Liver (tissue), 8 donors: ENCODE measurements at regions not wholly inside any gene's neighbourhood (a gene's known extent, or its start where the extent isn't known, plus 50 kb on each side); places are given as distances from the start of the nearest gene placed in this dataset.

Source experiments
- DNase-seq: peaks from one replicate; pipeline ENCODE4 v3.0.0-alpha.2; 2017; ENCODE audit warnings: low spot score
- H3K27ac ChIP-seq, 2 donors: one replicate each; pipeline ENCODE4 v1.7.0; 2013; ENCODE audit warnings: inconsistent platforms in 2 of 2, low read length in 2 of 2, control low read depth in 1 of 2, low read depth in 1 of 2, mild to moderate bottlenecking in 1 of 2
- H3K27me3 ChIP-seq, 4 donors: one replicate each; pipeline versions ENCODE4 v1.6.1 to v1.7.0; 2013; ENCODE audit warnings: low read length in 3 of 4, inconsistent platforms in 1 of 4, mild to moderate bottlenecking in 1 of 4, moderate library complexity in 1 of 4; ENCODE audit not compliant: control insufficient read depth in 4 of 4, insufficient read depth in 4 of 4
- H3K36me3 ChIP-seq, 4 donors: one replicate each; pipeline versions ENCODE4 v1.6.1 to v1.7.0; 2013; ENCODE audit warnings: low read length in 3 of 4, mild to moderate bottlenecking in 3 of 4, low read depth in 1 of 4, moderate library complexity in 1 of 4; ENCODE audit not compliant: control insufficient read depth in 4 of 4, insufficient read depth in 3 of 4
- H3K4me1 ChIP-seq, 4 donors: one replicate each; pipeline versions ENCODE4 v1.6.1 to v1.7.0; 2013; ENCODE audit warnings: low read length in 3 of 4, mild to moderate bottlenecking in 3 of 4, moderate library complexity in 1 of 4; ENCODE audit not compliant: control insufficient read depth in 4 of 4, insufficient read depth in 4 of 4
- H3K4me3 ChIP-seq, 3 donors: one replicate each; pipeline versions ENCODE4 v1.6.1 to v1.7.0; 2013; ENCODE audit warnings: low read length in 3 of 3, control low read depth in 1 of 3, low read depth in 1 of 3, mild to moderate bottlenecking in 1 of 3
- H3K9ac ChIP-seq, 2 donors: one replicate each; pipeline ENCODE4 v1.7.0; 2013; ENCODE audit warnings: low read length in 2 of 2, mild to moderate bottlenecking in 2 of 2, moderate library complexity in 2 of 2, control low read depth in 1 of 2, low read depth in 1 of 2
- H3K9me3 ChIP-seq, 4 donors: one replicate each; pipeline versions ENCODE4 v1.6.1 to v1.7.0; 2013; ENCODE audit warnings: low read length in 3 of 4; ENCODE audit not compliant: control insufficient read depth in 4 of 4
- EGR1 ChIP-seq, 2 donors: IDR thresholded peaks; 2 replicates each; pipeline ENCODE4 v1.6.1; 2016 to 2018; ENCODE audit warnings: antibody characterized with exemption in 2 of 2, low read depth in 2 of 2
- FOXA1 ChIP-seq: IDR thresholded peaks from 2 replicates; pipeline ENCODE4 v1.6.1; 2016; ENCODE audit warnings: antibody characterized with exemption
- FOXA2 ChIP-seq: IDR thresholded peaks from 2 replicates; pipeline ENCODE4 v1.6.1; 2016; ENCODE audit warnings: antibody characterized with exemption
- GABPA ChIP-seq, 2 donors: IDR thresholded peaks in 1 of 2; conservative IDR thresholded peaks in 1 of 2; 2 replicates each; pipeline ENCODE4 v1.6.1; 2016; ENCODE audit warnings: antibody characterized with exemption in 2 of 2, mild to moderate bottlenecking in 1 of 2, moderate library complexity in 1 of 2
- HNF4A ChIP-seq, 2 donors: conservative IDR thresholded peaks; 2 replicates each; pipeline ENCODE4 v1.6.1; 2016; ENCODE audit warnings: antibody characterized with exemption in 2 of 2, mild to moderate bottlenecking in 2 of 2
- HNF4G ChIP-seq: IDR thresholded peaks from 2 replicates; pipeline ENCODE4 v1.6.1; 2016; ENCODE audit warnings: antibody characterized with exemption
- JUND ChIP-seq, 2 donors: IDR thresholded peaks; 2 replicates each; pipeline ENCODE4 v1.6.1; 2016; ENCODE audit warnings: antibody characterized with exemption in 2 of 2
- NR2F2 ChIP-seq: IDR thresholded peaks from 2 replicates; pipeline ENCODE4 v1.6.1; 2016; ENCODE audit warnings: antibody characterized with exemption
- RAD21 ChIP-seq, 2 donors: IDR thresholded peaks; 2 replicates each; pipeline ENCODE4 v1.6.1; 2016; ENCODE audit warnings: antibody characterized with exemption in 2 of 2, mild to moderate bottlenecking in 2 of 2
- RXRA ChIP-seq, 2 donors: IDR thresholded peaks; 2 replicates each; pipeline ENCODE4 v1.6.1; 2017 to 2018; ENCODE audit warnings: antibody characterized with exemption in 2 of 2, mild to moderate bottlenecking in 1 of 2
- SP1 ChIP-seq: IDR thresholded peaks from 2 replicates; pipeline ENCODE4 v1.6.1; 2018; ENCODE audit warnings: antibody characterized with exemption, mild to moderate bottlenecking
- TAF1 ChIP-seq: conservative IDR thresholded peaks from 2 replicates; pipeline ENCODE4 v1.6.1; 2016; ENCODE audit warnings: antibody characterized with exemption, mild to moderate bottlenecking
- YY1 ChIP-seq: IDR thresholded peaks from 2 replicates; pipeline ENCODE4 v1.6.1; 2016; ENCODE audit warnings: antibody characterized with exemption, mild to moderate bottlenecking
- WGBS: extraction: QIAGEN DNeasy Blood & Tissue Kit; methylation state at CpG from one replicate; pipeline ENCODE4 v1.1.7; 2013; 5-methylcytosine and 5-hydroxymethylcytosine counted together
- TF ChIP-seq, protein P1 (sequence below): fragments of 150-350 bp; IDR thresholded peaks from 2 replicates; pipeline ENCODE4 v1.5.1; 2017; ENCODE audit warnings: improper control_type of control experiment, low read depth, low read length; ENCODE audit not compliant: missing input control
- TF ChIP-seq, protein P2 (sequence below): IDR thresholded peaks from 2 replicates; pipeline ENCODE4 v1.6.1; 2016; ENCODE audit warnings: antibody characterized with exemption
- TF ChIP-seq, protein P3 (sequence below): IDR thresholded peaks from 2 replicates; pipeline ENCODE4 v1.6.1; 2016; ENCODE audit warnings: antibody characterized with exemption, mild to moderate bottlenecking
- TF ChIP-seq, protein P4 (sequence below): IDR thresholded peaks from 2 replicates; pipeline ENCODE4 v1.6.1; 2016; ENCODE audit warnings: antibody characterized with exemption
- TF ChIP-seq, protein P5 (sequence below): IDR thresholded peaks from 2 replicates; pipeline ENCODE4 v1.6.1; 2016; ENCODE audit warnings: antibody characterized with exemption
- donor health status: healthy.
- donor health status: healthy.
- donor health status: healthy.
- donor health status: healthy.
- donor health status: healthy.

DNA sequence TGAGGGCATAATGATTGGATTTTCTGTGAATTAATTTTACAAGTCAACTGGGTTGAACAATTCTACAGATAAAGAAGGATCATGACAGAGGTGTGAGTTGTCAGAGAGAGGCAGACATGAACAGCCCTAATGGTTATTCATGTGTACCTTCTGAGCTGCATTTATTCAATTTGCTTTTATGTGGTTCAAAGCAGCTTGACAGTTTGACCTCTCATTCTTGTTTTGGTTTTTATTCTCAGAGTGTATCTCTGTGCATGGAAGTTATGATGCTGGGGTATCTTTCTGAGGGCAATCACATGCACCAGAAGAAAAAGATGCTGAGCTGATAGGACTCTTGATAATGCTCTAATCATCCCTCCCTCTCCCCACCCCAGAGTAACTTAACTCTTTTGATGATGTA lies 169.3 kb upstream of the NPY2R start:
- Histone ChIP-seq H3K36me3 (no peaks in the 10 kb centered on the region), H3K9ac (no peak overlapping the region), H3K27ac (no peak overlapping the region), H3K27me3 (no peaks in the 10 kb centered on the region), H3K4me3 (no peak overlapping the region), H3K4me1 (no peaks in the 10 kb centered on the region), H3K9me3 (no peaks in the 10 kb centered on the region)
- no peak for TF ChIP-seq NR2F2
- TF ChIP-seq, protein P1, sequence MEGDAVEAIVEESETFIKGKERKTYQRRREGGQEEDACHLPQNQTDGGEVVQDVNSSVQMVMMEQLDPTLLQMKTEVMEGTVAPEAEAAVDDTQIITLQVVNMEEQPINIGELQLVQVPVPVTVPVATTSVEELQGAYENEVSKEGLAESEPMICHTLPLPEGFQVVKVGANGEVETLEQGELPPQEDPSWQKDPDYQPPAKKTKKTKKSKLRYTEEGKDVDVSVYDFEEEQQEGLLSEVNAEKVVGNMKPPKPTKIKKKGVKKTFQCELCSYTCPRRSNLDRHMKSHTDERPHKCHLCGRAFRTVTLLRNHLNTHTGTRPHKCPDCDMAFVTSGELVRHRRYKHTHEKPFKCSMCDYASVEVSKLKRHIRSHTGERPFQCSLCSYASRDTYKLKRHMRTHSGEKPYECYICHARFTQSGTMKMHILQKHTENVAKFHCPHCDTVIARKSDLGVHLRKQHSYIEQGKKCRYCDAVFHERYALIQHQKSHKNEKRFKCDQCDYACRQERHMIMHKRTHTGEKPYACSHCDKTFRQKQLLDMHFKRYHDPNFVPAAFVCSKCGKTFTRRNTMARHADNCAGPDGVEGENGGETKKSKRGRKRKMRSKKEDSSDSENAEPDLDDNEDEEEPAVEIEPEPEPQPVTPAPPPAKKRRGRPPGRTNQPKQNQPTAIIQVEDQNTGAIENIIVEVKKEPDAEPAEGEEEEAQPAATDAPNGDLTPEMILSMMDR = no peak
- TF ChIP-seq HNF4A (conservative IDR thresholded peaks at IDR 0.05) = no peak
- TF ChIP-seq FOXA2 = no peak
- TF ChIP-seq, protein P2, sequence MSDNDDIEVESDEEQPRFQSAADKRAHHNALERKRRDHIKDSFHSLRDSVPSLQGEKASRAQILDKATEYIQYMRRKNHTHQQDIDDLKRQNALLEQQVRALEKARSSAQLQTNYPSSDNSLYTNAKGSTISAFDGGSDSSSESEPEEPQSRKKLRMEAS = no peak
- TF ChIP-seq TAF1 = no peak
- TF ChIP-seq RXRA (IDR thresholded peaks at IDR 0.05) = no peak
- no peak for TF ChIP-seq GABPA (IDR thresholded peaks at IDR 0.05 in 1 of 2, conservative IDR thresholded peaks at IDR 0.05 in 1 of 2)
- no peak for TF ChIP-seq RAD21 (IDR thresholded peaks at IDR 0.05)
- TF ChIP-seq, protein P3, sequence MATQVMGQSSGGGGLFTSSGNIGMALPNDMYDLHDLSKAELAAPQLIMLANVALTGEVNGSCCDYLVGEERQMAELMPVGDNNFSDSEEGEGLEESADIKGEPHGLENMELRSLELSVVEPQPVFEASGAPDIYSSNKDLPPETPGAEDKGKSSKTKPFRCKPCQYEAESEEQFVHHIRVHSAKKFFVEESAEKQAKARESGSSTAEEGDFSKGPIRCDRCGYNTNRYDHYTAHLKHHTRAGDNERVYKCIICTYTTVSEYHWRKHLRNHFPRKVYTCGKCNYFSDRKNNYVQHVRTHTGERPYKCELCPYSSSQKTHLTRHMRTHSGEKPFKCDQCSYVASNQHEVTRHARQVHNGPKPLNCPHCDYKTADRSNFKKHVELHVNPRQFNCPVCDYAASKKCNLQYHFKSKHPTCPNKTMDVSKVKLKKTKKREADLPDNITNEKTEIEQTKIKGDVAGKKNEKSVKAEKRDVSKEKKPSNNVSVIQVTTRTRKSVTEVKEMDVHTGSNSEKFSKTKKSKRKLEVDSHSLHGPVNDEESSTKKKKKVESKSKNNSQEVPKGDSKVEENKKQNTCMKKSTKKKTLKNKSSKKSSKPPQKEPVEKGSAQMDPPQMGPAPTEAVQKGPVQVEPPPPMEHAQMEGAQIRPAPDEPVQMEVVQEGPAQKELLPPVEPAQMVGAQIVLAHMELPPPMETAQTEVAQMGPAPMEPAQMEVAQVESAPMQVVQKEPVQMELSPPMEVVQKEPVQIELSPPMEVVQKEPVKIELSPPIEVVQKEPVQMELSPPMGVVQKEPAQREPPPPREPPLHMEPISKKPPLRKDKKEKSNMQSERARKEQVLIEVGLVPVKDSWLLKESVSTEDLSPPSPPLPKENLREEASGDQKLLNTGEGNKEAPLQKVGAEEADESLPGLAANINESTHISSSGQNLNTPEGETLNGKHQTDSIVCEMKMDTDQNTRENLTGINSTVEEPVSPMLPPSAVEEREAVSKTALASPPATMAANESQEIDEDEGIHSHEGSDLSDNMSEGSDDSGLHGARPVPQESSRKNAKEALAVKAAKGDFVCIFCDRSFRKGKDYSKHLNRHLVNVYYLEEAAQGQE = no peak
- TF ChIP-seq, protein P4, sequence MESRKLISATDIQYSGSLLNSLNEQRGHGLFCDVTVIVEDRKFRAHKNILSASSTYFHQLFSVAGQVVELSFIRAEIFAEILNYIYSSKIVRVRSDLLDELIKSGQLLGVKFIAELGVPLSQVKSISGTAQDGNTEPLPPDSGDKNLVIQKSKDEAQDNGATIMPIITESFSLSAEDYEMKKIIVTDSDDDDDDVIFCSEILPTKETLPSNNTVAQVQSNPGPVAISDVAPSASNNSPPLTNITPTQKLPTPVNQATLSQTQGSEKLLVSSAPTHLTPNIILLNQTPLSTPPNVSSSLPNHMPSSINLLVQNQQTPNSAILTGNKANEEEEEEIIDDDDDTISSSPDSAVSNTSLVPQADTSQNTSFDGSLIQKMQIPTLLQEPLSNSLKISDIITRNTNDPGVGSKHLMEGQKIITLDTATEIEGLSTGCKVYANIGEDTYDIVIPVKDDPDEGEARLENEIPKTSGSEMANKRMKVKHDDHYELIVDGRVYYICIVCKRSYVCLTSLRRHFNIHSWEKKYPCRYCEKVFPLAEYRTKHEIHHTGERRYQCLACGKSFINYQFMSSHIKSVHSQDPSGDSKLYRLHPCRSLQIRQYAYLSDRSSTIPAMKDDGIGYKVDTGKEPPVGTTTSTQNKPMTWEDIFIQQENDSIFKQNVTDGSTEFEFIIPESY = no peak
- no peak for TF ChIP-seq FOXA1
- no peak for TF ChIP-seq SP1
- TF ChIP-seq EGR1 (IDR thresholded peaks at IDR 0.05; ENCODE audit: low read depth in 2 of 2) = no peak
- TF ChIP-seq, protein P5, sequence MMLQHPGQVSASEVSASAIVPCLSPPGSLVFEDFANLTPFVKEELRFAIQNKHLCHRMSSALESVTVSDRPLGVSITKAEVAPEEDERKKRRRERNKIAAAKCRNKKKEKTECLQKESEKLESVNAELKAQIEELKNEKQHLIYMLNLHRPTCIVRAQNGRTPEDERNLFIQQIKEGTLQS = no peak
- no peak for TF ChIP-seq JUND (IDR thresholded peaks at IDR 0.05)
- no peak for TF ChIP-seq HNF4G
- DNase-seq = no peak

DNA sequence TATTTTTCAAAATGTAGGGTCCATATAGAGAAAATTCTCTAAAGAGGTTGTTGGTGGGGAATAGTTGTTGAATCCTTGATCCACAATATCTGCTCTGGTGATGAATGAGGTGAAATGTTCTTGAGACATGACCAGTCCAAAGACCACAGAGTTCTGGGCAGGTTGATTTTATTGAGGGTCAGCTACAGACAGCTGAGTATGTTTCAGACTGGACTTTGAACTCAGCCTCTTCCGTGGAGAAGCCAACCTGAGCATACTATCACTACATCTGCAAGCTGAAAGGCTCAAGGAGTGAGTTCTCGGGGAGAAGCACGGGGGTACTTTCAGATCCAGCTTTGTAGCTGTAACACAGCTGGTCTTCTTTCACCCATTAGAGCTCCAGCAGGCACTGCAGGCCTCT lies 168.4 kb upstream of the NPY2R start:
- WGBS = 68% methylated on average over 3 of the region's 3 CpGs
- DNase-seq = no peak
- TF ChIP-seq RXRA (IDR thresholded peaks at IDR 0.05) = no peak
- no peak for TF ChIP-seq YY1
- no peak for TF ChIP-seq NR2F2
- TF ChIP-seq HNF4G = no peak
- TF ChIP-seq EGR1 (IDR thresholded peaks at IDR 0.05; ENCODE audit: low read depth in 2 of 2) = no peak
- TF ChIP-seq SP1 = no peak
- TF ChIP-seq, protein P5 = no peak
- no peak for TF ChIP-seq RAD21 (IDR thresholded peaks at IDR 0.05)
- TF ChIP-seq TAF1 = no peak
- TF ChIP-seq, protein P2 = no peak
- TF ChIP-seq FOXA1 = no peak
- TF ChIP-seq FOXA2 = no peak
- no peak for TF ChIP-seq GABPA (IDR thresholded peaks at IDR 0.05 in 1 of 2, conservative IDR thresholded peaks at IDR 0.05 in 1 of 2)
- TF ChIP-seq, protein P3 = no peak
- no peak for TF ChIP-seq JUND (IDR thresholded peaks at IDR 0.05)

More for the DNA sequence above, 168.4 kb upstream of the NPY2R start:
- no peak overlapping the region for H3K9ac ChIP-seq
- no peak overlapping the region for H3K4me3 ChIP-seq
- no peaks in the 10 kb centered on the region for H3K9me3 ChIP-seq
- no peaks in the 10 kb centered on the region for H3K27me3 ChIP-seq
- no peak overlapping the region for H3K27ac ChIP-seq
- no peaks in the 10 kb centered on the region for H3K4me1 ChIP-seq
- H3K36me3 ChIP-seq = no peaks in the 10 kb centered on the region
